Lung (tissue), 11 donors: ENCODE measurements at regions not wholly inside any gene's neighbourhood (a gene's known extent, or its start where the extent isn't known, plus 50 kb on each side); places are given as distances from the start of the nearest gene placed in this dataset.

Experiments used
- ATAC-seq: fragments of 200-7000 bp; cut with Tn5 transposase; one replicate; pipeline ENCODE4 v1.9.1; 2020; ENCODE audit warnings: moderate number of reproducible peaks; ENCODE audit not compliant: insufficient read depth, low FRiP score
- DNase-seq, 3 donors: peaks; one replicate each; pipeline ENCODE4 v3.0.0-alpha.2; 2013 to 2017
- H3K27ac ChIP-seq, 2 donors: one replicate each; pipeline ENCODE4 v1.5.1; 2013; ENCODE audit warnings: mild to moderate bottlenecking in 2 of 2, moderate library complexity in 2 of 2, control low read depth in 1 of 2, inconsistent platforms in 1 of 2, low read depth in 1 of 2, low read length in 1 of 2
- H3K27me3 ChIP-seq, 3 donors: one replicate each; pipeline ENCODE4 v1.5.1; 2013; ENCODE audit warnings: low read length in 2 of 3; ENCODE audit not compliant: control insufficient read depth in 3 of 3, insufficient read depth in 3 of 3
- H3K36me3 ChIP-seq, 4 donors: one replicate each; pipeline ENCODE4 v1.5.1; 2013; ENCODE audit warnings: low read length in 4 of 4, mild to moderate bottlenecking in 1 of 4, moderate library complexity in 1 of 4; ENCODE audit not compliant: control insufficient read depth in 4 of 4, insufficient read depth in 4 of 4
- H3K4me1 ChIP-seq, 5 donors: one replicate each; pipeline ENCODE4 v1.5.1; 2013; ENCODE audit warnings: low read length in 5 of 5, mild to moderate bottlenecking in 2 of 5, moderate library complexity in 1 of 5; ENCODE audit not compliant: control insufficient read depth in 5 of 5, insufficient read depth in 5 of 5
- H3K4me3 ChIP-seq: one replicate; pipeline ENCODE4 v1.5.1; 2013; ENCODE audit warnings: mild to moderate bottlenecking, control low read depth, moderate library complexity
- H3K9ac ChIP-seq, 2 donors: one replicate each; pipeline ENCODE4 v1.5.1; 2013; ENCODE audit warnings: low read length in 2 of 2, control low read depth in 1 of 2; ENCODE audit not compliant: insufficient read depth in 1 of 2
- H3K9me3 ChIP-seq, 4 donors: one replicate each; pipeline ENCODE4 v1.5.1; 2013; ENCODE audit warnings: low read length in 3 of 4, mild to moderate bottlenecking in 1 of 4, moderate library complexity in 1 of 4; ENCODE audit not compliant: control insufficient read depth in 4 of 4, insufficient read depth in 3 of 4
- WGBS, 2 donors: extraction: QIAGEN DNeasy Blood & Tissue Kit; methylation state at CpG; one replicate each; pipeline ENCODE4 v1.1.7; 2013; 5-methylcytosine and 5-hydroxymethylcytosine counted together
- TF ChIP-seq, protein P1 (sequence below): IDR thresholded peaks from 2 replicates; pipeline ENCODE4 v1.5.1; 2012; ENCODE audit warnings: mild to moderate bottlenecking; ENCODE audit errors: control extremely low read depth, extremely low read depth
- donor health status: control.
- donor health status: control.
- donor health status: Bipolar disorder and iron deficiency.
- donor health status: healthy.
- donor health status: DM: yes; HTN: yes; CAD: no.

DNA sequence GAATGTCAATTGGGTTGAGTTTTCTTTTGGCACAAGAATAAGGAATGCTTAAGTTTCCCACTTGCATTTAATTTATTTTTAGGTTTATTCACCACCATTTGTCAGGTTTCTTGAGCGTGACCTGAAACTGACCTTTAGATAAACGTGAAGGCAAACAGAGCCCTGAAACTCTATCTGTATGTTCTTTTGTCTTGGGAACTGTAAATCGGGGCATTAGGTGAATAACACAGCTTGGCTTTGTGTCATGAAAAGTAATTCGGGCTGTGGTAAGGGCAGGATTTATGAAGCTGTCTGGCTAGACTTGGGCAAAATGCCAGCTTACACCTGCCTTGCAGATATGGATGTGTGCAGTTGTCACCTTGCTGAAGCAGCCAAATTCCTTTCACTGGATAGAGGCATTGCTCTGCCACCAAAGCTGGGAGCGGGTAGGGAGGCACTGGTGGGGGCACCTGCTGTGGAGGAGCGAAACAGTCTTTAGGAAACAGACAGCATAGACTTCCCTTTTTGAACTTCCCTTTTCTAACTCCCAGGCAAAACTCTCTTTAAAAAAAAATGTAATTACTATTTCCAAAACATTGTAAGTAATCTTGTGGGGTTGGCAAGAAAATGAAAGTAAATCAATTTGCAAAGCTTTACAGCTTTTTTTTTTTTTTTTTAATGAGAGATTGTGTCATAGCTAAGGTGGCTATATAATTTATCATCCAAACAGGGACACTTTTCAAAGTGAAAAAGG lies 545.2 kb downstream of the CSNK1G3 start:
- no peak for ATAC-seq
- H3K9ac ChIP-seq, result peak overlapping the region in 1 of 2 donors; percentile 19
- peaks cover 5 to 58% (median 9%) of the 10 kb centered on the region in 5 donors for H3K4me1 ChIP-seq
- no peak overlapping the region for H3K4me3 ChIP-seq
- H3K9me3 ChIP-seq, result no peaks in the 10 kb centered on the region
- H3K27me3 ChIP-seq, result no peaks in the 10 kb centered on the region
- DNase-seq, result peak; percentile 59 to 75 (median 60)
- WGBS, 2 donors, result 9 to 21% methylated on average over 6 of the region's 6 CpGs
- H3K36me3 ChIP-seq, result no peaks in the 10 kb centered on the region
- H3K27ac ChIP-seq, result no peak overlapping the region
- TF ChIP-seq, protein P1, sequence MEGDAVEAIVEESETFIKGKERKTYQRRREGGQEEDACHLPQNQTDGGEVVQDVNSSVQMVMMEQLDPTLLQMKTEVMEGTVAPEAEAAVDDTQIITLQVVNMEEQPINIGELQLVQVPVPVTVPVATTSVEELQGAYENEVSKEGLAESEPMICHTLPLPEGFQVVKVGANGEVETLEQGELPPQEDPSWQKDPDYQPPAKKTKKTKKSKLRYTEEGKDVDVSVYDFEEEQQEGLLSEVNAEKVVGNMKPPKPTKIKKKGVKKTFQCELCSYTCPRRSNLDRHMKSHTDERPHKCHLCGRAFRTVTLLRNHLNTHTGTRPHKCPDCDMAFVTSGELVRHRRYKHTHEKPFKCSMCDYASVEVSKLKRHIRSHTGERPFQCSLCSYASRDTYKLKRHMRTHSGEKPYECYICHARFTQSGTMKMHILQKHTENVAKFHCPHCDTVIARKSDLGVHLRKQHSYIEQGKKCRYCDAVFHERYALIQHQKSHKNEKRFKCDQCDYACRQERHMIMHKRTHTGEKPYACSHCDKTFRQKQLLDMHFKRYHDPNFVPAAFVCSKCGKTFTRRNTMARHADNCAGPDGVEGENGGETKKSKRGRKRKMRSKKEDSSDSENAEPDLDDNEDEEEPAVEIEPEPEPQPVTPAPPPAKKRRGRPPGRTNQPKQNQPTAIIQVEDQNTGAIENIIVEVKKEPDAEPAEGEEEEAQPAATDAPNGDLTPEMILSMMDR, result no peak

DNA sequence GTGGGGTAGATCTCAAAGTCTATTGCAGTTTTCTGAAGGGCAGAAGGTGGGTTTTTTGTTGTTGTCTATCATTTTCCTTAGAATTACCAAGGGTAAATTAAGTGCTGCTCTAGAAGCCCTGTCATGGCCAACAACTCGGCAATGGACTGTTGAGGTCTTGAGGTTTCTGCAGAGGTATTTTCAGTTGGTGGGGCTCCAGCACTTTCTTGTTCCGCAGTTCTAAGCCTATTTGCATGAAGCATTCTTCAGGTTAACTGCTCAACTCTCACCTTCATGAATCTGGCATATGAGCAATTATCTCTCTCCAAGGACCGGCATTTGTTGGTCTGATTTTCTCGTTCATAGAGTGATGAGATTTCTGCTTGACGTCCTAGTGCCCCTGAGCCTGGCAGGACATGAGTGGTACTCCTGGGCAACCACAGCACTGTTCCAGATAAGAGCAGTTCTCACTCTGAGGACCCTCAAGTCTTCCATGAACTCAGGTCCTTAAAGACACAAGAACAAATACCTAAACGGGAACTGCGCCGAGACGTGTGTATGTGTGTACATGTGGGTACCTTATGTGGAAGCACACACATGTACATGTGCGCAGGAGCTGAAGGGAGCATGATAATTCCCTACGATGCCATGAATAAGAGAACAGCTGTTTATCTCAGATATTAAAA lies 544.5 kb downstream of the CSNK1G3 start:
- ATAC-seq, result peak; percentile 13
- peak in 2 of 3 donors; percentile 35 to 50 for DNase-seq
- TF ChIP-seq, protein P1, result no peak
- H3K27ac ChIP-seq, result no peak overlapping the region
- H3K36me3 ChIP-seq, result no peaks in the 10 kb centered on the region
- no peak overlapping the region for H3K9ac ChIP-seq
- H3K4me1 ChIP-seq, result peaks cover 5 to 56% (median 9%) of the 10 kb centered on the region in 5 donors
- 56 to 60% methylated on average over 11 of the region's 11 CpGs for WGBS, 2 donors
- H3K27me3 ChIP-seq, result no peaks in the 10 kb centered on the region
- H3K9me3 ChIP-seq, result no peaks in the 10 kb centered on the region
- no peak overlapping the region for H3K4me3 ChIP-seq

DNA sequence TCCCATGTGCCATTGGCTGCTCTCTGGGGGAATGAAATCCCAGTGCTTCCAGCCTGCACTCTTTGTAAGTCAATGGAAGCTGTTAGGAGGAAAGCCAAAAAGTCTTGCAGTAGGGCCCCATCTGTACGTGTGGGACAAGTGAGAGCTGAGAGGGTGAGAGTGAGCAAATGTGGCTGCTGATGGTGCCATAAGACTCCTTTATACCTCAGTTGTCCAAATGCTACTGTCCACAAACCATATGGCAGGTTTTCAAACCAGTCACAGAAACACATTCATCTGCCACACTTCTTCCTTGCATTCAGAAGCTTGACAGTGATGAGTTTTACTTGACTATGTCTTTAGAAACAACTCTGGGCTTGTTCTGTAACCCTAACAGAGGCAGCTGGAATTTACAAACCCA lies 543.8 kb downstream of the CSNK1G3 start:
- DNase-seq (peak; percentile 57 to 83 (median 68)), ATAC-seq (no peak)
- H3K36me3 ChIP-seq, result no peaks in the 10 kb centered on the region
- no peaks in the 10 kb centered on the region for H3K9me3 ChIP-seq
- WGBS, 2 donors, result 85 to 100% methylated on average over 1 of the region's 1 CpG
- no peak overlapping the region for H3K27ac ChIP-seq
- H3K4me1 ChIP-seq, result peaks cover 5 to 53% (median 9%) of the 10 kb centered on the region in 5 donors
- no peak overlapping the region for H3K9ac ChIP-seq
- TF ChIP-seq, protein P1, result no peak
- no peak overlapping the region for H3K4me3 ChIP-seq
- H3K27me3 ChIP-seq, result no peaks in the 10 kb centered on the region
